Left renal pelvis (tissue), 4 donors: ENCODE measurements at regions not wholly inside any gene's neighbourhood (a gene's known extent, or its start where the extent isn't known, plus 50 kb on each side); places are given as distances from the start of the nearest gene placed in this dataset.
A peak's percentile ranks its signal among the peaks of the same experiment; 100 is the strongest.
"Not testable (repeated sequence)": the region's sequence is repeated elsewhere in the genome, so short reads cannot be mapped to it uniquely, and the experiment has no call there.

Experiments used
- DNase-seq, 4 donors: peaks; one replicate each; pipeline ENCODE4 v3.0.0-alpha.2; 2013; ENCODE audit warnings: low read depth in 4 of 4, low spot score in 3 of 4

GRCh38 chr6:106729841-106730240, 100.5 kb downstream of the QRSL1 start:
- DNase-seq, result no peak

- DNase-seq, result no peak
Observed at GRCh38 chr6:106728296-106728870, 99.0 kb downstream of the QRSL1 start.

- DNase-seq, result no peak
Observed at GRCh38 chr6:106727480-106728149, 98.2 kb downstream of the QRSL1 start.

GRCh38 chr6:106724848-106725247, 95.5 kb downstream of the QRSL1 start:
- DNase-seq, result peak in 1 of 4 donors; percentile 51

- DNase-seq, result no peak
Observed at GRCh38 chr6:106724337-106724736, 95.0 kb downstream of the QRSL1 start.

GRCh38 chr6:106723419-106723818, 94.0 kb downstream of the QRSL1 start:
- DNase-seq, result not testable (repeated sequence)

GRCh38 chr6:106721189-106721588, 91.8 kb downstream of the QRSL1 start:
- DNase-seq, result not testable (repeated sequence)
